Prostate gland (tissue), 2 donors: ENCODE measurements at regions not wholly inside any gene's neighbourhood (a gene's known extent, or its start where the extent isn't known, plus 50 kb on each side); places are given as distances from the start of the nearest gene placed in this dataset.

Experiments
- POLR2A ChIP-seq: fragments of 450-650 bp; IDR thresholded peaks from one replicate; pipeline ENCODE4 v1.6.1; 2016; ENCODE audit warnings: antibody characterized with exemption, mild to moderate bottlenecking
- POLR2AphosphoS5 ChIP-seq: sonication (generic); formaldehyde crosslinking; IDR thresholded peaks from one replicate; pipeline ENCODE4 v1.6.1; 2017; ENCODE audit warnings: antibody characterized with exemption
- TF ChIP-seq, protein P1 (sequence below), 4 experiments: fragments of 200-600 bp in 2 of 4; fragments of 450-650 bp in 2 of 4; sonication (generic) in 2 of 4; IDR thresholded peaks; 1 replicate in 3 of 4; 2 replicates in 1 of 4; pipeline ENCODE4 v1.5.1; 2016 to 2019; ENCODE audit warnings: antibody characterized with exemption in 4 of 4, mild to moderate bottlenecking in 2 of 4, moderate library complexity in 2 of 4

DNA sequence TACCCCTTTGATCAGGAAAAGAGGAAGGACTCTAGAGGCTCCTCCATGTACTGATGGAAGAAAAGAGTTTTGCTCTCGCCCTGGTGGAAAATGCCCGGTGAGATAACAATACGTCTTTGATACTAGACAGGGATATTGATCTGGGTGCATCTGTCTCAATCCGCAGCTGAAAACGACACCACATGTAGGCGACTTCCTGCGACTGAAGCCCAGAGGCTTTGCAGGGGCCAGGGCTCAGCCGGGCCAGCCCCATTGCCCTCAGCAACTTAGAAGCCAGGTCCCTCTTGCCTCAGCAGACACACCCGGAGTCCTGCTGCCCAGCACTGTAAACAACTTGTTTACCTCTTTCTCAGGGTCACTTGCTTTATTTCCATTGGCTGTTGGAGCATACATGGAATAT, 409.4 kb downstream of the IRS2 start:
- TF ChIP-seq POLR2A (no peak), POLR2AphosphoS5 (no peak)
- TF ChIP-seq, protein P1, sequence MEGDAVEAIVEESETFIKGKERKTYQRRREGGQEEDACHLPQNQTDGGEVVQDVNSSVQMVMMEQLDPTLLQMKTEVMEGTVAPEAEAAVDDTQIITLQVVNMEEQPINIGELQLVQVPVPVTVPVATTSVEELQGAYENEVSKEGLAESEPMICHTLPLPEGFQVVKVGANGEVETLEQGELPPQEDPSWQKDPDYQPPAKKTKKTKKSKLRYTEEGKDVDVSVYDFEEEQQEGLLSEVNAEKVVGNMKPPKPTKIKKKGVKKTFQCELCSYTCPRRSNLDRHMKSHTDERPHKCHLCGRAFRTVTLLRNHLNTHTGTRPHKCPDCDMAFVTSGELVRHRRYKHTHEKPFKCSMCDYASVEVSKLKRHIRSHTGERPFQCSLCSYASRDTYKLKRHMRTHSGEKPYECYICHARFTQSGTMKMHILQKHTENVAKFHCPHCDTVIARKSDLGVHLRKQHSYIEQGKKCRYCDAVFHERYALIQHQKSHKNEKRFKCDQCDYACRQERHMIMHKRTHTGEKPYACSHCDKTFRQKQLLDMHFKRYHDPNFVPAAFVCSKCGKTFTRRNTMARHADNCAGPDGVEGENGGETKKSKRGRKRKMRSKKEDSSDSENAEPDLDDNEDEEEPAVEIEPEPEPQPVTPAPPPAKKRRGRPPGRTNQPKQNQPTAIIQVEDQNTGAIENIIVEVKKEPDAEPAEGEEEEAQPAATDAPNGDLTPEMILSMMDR (IDR thresholded peaks at IDR 0.05) = no peak
